SKM-1 treated with dmso at 0.1 percent for 144 hours (cell line): ENCODE measurements at regions not wholly inside any gene's neighbourhood (a gene's known extent, or its start where the extent isn't known, plus 50 kb on each side); places are given as distances from the start of the nearest gene placed in this dataset.
A peak's percentile ranks its signal among the peaks of the same experiment; 100 is the strongest.
"Not testable (repeated sequence)": the region's sequence is repeated elsewhere in the genome, so short reads cannot be mapped to it uniquely, and the experiment has no call there.

Source experiments
- DNase-seq: peaks from one replicate; lab custom pipeline; 2025; ENCODE audit not compliant: unreplicated experiment; lab: John Stamatoyannopoulos, UW

DNA sequence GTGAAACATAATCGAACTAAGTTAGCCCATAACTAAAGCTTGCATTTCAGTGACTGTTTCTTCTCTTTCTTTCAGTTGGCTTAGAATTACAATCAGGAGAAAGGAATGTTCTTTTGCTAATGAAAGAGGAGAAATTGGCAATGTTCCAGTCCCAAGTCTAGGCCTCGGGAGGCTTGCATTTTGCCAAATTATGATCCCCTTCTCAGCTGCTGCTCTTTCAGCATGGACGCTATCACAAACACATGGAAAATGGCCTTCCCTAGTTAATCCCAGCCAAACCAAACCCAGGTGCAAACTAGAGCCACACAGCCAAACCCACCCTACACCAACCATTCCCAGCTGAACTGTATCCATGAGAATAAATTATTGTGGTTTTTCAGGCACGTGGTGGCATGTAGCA is 605.2 kb upstream of the LRRTM4 start:
- DNase-seq = no peak

DNA sequence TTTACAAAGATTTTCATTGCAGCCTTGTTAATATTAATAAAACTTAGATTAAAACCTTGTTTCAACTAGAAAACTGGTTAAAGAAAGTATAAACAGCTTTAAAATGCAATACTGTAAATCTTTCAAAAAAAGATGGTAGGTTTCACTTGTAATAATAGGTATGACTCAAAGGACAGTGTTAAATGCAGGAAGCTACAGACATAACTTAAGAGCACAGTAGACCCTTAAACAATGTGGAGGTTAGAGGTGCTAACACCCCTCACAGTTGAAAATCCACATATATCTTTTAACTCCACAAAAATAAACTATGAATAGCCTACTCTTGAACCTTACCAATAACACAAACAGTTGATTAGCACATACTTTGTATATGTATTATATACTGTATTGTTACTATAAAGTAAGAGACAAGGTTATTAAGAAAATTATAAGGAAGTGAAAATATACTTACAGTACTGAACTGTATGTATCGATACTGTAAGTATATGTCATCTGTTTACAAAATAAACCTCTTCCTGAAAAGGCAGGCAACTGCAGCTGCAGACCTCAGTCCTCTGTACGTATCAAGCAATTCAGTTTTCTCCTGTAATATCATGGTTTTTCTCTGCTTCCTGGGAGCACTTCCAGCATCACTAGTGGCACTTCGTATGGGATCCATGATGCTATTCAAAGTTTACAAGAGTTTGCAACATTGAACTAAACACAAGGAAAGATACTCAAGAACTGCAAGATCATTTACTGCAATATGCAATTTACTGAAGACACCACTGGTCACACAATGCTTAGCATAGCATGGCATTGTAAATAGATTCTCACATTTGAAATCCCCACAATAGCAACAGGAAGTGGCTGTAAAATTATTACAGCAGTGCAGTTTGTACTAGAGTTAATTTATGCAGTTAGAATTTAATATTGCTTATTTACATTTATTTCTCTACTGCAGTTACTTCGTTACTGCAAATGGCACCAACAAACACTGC is 610.5 kb upstream of the LRRTM4 start:
- no peak for DNase-seq

DNA sequence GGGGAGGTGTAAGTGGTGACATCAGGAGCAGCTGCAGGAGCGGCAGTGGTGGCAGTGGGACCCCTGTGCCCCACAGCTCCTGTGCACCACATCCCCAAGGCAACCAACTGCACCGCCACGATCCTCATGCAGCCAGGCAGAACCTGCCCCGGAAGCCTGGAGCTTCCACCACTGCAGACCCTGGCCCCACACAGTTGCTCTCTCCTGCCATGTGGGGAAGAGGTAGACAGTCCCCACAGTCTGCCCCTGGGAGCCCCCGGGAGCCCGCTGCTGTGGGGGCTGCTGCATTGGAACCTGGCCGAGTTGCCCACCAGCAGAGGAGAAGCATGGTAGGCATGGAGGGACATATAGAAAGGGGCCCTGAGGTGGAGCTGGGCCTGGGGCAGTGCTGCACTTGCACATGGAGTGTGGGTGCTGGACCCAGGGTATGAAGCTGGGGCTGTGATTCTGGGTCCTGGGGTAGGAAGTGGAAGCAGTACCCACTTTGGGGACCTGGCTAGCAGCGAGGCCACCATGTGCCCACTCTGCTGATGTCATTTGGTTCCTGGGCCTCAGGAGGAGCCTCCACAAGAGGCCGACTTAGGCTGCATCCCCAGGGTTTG is 623.3 kb upstream of the LRRTM4 start:
- DNase-seq = no peak

DNA sequence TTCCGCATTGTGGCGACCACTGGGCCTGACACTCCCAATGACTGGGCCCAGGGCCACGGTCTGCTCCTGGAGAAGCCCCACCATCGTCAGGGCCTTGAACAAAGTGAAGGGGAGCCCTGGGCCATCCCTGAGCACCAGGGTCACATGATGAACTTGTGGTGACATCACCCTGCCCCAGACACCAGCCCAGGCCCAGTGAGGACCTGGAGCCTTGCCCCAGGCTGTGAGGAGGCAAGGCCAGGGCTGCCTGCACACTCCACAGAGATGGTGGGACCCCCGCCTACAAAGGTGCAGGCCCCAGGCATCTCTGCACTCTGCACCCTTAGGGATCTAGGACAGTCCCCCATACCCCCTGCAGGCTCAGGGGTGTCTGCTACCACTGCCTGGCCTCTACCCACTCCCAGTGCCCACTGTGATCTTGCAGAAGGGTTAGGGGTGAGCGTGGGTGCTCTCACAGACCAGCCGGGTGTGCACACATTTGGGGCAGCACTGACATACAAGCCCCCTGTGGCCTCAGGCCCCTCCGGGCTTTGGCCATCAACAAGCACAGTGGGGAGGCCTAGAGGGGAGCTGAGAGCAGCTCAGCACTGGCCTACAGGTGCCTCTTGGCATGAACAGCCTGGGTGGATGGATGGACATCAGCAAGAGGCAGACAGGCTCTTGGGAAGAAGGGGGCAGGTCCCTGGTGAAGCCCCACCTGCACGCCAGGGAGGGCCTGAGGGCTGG is 624.0 kb upstream of the LRRTM4 start:
- DNase-seq = no peak

DNA sequence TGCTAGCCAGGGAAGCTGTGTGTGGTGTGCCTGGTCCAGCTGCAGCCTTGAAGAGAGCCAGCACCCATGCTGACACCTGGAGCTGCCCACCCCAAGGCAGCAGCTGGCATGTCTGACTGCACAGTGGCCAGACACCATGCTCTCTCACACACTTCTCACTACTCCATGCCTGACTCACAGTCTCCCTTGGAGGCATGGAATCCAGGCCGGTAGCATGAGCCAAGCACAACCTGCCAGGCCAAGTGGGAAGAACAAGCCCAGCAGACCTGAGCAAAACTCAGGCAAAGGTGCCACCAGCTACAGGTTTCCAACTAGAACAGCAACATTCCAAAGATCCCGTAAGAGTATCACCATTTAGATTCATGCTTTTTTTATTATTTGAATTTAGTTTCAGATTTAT is 625.3 kb upstream of the LRRTM4 start:
- no peak for DNase-seq

DNA sequence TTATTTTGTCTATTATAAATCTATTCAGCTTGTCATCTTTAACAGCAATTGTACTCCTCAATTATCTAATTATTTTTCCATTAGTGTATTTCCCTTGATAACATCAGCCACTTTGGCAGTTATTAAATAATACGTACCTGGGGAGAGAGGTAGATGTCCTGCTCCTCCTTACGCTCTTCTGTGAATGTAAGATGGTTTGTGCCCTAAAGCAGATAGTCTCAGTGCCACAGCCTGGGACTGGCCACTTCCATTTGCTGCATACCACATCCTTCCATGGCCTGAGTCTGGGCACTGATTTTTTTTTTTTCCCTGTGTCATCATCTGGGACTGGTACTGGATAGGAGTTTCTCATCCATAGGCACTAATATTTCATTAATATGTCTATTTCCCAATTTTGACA is 632.4 kb upstream of the LRRTM4 start:
- DNase-seq = no peak

DNA sequence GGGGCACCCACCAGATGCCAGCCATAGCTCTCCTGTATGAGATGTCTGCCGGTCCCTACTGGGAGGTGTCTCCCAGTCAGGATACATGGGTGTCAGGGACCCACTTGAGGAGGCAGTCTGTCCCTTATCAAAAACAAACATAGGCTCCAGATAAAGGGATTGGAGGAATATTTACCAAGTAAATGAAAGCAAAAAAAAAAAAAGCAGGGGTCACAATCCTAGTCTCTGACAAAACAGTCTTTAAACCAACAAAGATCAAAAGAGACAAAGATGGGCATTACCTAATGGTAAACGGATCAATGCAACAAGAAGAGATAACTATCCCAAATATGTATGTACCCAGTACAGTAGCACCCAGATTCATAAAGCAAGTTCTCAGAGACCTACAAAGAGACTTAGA is 640.0 kb upstream of the LRRTM4 start:
- DNase-seq = no peak

DNA sequence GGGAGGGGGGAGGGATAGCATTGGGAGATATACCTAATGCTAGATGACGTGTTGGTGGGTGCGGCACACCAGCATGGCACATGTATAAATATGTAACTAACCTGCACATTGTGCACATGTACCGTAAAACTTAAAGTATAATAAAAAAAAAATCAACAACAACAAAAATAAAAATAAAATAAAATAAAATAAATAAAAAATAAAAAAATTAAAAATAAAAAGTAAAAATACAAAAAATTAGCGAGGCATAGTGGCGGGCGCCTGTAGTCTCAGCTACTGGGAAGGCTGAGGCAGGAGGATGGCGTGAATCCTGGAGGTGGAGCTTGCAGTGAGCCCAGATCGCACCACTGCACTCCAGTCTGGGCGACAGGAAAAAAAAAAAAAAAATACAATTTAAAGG is 650.0 kb upstream of the LRRTM4 start:
- not testable (repeated sequence) for DNase-seq

DNA sequence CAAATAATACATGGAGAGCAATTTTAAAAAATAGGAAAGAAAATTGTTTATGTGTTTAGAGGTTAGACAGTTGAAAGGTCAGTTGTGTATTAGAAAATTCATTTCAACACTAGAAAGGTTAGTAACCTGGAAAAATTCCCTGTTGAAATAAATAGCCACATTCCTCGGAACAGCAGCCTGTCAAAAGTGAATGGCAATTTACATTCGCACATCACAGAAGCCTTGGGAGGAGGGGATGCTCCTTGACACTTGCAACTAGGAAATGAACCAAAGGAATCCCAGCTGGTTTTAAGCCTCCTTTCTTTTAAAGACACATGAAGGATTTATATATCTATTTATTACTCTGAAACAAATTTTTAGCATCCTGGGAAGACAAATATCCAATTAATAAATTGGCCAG is 653.5 kb upstream of the LRRTM4 start:
- DNase-seq = no peak

DNA sequence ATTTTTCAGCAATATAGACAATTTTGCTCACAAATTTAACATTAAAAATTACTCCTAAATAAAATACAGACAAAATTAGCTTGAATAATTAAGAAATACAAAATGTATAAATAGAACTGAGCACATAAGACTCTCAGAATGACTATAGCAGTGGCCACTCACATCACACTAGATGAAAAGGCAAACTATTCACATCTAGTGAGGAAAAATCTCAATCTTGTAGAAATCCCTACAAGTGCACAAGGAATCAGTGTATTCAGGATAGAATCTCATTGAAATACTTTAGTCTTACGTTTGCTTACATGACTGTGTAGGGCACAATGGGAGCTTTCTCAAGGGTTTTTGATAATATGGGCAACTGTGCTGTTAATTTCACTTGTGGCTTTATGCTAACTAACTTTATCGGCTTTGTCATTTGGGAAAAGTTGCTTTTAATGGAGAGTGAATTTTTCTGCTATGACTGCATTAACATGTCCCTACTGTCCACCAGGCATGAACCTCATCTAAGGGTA is 678.9 kb upstream of the LRRTM4 start:
- no peak for DNase-seq

DNA sequence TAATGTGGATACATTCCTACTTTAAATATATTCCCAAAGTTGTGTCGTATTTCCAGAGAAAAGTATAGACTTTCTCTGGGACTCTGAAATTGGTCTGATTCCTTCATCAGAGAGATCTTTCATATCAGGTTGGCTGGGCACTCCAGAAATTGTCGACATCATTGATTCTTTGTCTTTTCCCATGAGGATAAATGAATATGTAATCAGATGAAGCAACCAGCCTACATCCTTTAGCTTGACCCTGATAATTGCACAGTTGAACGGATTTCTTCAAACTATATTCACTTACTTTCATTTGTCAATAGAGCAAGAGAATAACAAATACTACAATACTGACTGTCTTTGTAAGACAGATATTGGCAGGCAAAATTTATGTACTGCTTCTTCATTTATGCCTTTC is 680.2 kb upstream of the LRRTM4 start:
- no peak for DNase-seq

DNA sequence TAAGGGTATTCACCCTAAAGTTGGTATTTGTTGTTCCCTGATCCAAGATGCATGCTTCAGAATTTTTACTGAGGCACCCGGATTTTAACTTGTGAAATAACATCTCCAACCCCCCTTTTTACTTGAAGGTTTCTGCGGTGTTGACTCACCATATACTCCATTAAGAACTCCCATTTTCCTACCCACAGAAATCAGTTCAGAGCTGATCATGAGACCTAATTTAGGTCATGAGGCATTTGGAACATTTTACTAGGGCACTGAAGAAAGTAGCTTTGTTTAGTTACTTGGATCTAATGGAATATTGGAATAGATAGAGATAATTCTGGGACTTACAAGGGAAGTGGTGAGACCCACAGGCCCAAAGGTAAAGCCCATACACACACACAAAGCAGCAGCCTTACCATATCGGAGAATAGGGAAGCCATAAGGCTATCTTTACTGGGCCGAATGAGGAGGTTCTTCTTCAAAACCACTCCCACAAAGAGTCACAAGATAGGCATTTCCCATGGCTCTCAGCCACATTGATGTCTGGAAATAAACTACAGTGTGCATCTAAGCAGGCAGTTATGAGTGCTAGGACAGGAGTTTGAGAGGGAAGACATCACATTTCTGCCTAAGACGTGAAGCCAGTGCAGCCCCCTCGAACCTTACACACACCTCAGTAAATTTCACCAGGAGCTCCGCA is 681.0 kb upstream of the LRRTM4 start:
- DNase-seq = no peak

DNA sequence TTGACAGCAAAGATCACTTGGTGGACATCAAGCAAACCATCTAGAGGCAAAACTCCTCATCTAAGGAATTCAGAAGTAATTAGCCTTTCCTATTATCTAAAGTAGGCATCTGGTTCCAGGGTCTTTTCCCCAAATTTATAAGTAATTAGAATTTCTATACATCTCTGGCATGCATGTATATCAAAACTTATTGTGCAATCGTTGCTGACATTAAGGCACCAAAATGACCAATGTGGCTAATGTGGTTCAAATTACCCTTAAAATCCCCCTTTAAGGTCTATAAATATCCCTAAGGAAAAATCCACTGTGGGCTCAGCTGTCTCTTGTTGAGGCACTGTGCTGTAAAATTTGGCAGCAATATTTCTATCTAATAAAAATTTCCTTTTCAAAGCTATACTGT is 695.9 kb upstream of the LRRTM4 start:
- no peak for DNase-seq

DNA sequence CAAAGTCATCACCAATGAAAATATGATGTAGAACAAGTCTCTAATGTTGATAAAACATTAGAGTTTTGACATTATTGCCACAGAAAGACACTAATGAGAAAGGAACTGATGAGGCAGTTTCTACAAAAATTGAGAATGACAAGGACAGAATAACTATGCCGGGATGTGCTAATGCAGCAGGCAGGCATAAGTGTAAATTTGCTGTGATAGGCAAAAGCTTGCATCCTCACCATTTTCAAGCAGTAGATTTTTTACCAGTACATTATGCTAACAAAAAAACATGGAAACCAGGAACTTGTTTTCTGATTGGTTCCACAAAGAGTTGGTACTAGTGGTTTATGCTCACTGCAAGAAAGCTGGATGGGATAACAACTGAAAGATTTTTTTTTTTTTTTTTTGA is 715.5 kb upstream of the LRRTM4 start:
- DNase-seq = no peak

DNA sequence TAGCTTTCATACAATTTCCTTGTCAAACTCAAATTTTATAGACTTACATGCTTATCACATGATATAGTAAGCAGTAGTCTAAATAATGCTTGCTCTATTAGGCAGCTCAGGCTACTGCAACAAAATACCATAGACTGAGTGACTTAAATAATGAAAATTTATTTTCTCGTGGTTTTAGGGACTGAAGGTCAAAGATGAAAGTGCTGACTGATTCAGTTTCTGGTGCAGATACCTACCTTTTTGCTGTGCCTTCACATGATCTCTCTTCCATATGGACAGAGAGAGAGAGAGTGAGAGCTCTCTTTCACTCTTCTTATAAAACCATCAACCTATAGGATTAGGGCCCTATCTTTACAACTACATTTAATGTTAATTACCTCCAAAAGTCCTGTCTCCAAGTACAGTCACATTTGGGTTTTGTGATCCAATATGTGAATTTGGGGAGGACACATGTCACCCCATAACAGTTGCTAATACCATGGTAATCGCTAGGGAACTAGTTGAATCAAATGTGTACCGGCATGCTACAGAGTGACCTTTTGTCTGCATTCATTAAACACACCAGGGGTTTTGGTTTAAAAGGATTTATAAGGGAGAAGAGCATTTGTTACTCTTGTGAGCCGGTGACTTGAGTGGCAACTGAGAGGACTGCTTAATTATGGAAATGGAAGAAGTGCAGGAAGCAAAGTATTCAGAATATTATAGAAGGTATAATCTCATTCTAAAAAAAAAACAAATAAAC is 723.4 kb upstream of the LRRTM4 start:
- DNase-seq = no peak

DNA sequence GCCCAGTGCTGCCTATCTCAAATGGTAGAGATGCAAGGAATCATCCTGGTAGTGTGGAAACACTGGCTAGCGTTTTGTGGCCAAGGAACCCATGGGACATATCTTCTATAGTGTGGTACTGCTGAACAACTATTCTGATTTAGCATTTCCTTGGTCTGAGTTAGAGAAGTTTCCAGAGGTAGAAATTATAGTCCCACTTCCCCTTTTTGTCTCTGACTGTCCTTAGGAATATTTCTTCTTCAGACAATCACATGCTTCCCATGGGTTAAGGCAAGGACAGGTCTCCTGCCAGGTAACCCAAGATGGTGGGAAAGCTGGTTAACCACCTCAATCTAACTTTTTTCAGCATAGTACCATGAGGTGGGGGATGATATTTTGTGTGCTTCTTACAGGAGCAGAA is 729.5 kb upstream of the LRRTM4 start:
- DNase-seq = peak; percentile 3

DNA sequence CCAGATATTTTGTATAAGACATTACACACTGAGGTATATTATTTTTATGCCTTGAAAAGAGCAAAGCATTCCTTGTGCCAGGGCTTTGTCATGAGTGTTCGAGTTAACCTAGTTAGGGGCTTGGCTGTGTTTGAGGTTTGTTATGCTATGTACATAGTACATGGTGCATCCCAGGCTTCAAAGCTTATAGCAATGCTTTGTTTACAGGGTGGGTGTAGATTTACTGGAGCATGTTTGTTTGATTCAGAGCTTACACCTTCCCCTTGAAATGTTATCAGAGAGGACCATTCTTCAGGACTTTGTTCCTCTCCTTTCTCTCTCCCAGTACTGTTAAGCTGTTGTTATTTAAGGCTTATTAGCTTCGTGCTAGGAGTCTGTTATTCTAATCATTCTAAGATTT is 738.7 kb upstream of the LRRTM4 start:
- DNase-seq = no peak

DNA sequence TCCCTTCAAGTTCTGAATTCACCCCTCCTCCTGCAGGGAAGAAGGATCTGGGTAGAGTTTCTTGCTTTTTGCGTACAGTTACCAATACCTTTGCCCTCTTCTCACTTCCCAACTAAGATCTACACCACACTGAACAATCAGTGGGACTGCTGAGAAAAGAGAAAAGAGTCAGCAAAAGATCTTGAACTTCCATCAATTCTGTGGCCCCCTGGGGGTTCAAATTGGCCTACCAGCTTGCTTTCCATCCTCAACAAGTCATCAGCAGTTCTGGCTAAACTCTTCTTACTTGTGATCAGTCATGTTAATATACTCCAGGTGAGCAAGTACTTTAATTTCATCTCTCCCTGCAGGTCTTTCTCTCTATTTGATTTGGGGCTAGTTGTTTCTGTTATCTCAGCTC is 739.3 kb upstream of the LRRTM4 start:
- DNase-seq = no peak

DNA sequence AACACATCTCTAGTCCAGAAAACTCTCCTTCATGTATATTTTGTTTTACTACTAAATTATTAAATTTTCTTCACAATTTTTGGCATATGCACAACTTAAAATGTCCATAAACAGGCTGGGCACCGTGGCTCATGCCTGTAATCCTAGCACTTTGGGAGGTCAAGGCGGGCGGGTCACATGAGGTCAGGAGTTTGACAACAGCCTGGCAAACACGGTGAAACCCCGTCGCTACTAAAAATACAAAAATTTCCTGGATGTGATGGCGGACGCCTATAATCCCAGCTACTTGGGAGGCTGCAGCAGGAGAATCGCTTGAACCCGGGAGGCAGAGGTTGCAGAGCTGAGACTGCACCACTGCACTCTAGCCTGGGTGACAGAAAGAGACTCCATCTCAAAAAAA is 739.9 kb upstream of the LRRTM4 start:
- not testable (repeated sequence) for DNase-seq

DNA sequence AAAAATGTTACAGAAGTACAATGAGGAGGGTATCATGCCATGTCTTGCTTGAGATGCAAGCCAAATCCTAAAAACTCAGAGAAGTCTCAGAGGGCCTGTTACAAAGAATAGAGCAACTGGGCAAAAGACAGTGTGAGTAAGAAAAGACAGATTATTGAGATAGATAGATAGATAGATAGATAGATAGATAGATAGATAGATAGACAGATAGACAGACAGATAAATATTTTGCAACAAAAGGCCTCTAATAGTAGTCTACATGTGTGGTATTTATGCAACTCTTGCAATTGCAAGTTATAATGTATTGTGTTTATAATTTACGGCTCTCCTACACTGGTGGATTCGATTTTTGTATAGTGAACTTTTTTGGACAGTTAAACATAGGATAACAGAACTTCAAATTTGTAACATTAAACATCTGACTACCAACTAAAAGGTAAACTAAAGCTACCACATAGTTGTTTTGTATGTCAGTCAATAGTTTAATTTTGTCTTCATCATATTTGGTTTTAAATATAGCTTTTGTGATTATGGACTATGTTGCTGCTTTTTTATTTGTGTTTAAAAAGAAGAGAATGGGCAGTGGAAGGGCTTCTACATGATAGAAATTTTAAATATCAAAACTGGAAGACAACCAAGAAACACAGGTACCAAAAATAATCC is 740.7 kb upstream of the LRRTM4 start:
- DNase-seq = no peak
